Endothelial cell of umbilical vein (primary cell): ENCODE measurements at regions not wholly inside any gene's neighbourhood (a gene's known extent, or its start where the extent isn't known, plus 50 kb on each side); places are given as distances from the start of the nearest gene placed in this dataset.

Experiments
- CTCF ChIP-seq, 2 donors: IDR thresholded peaks; 1 replicate in 1 of 2; 2 replicates in 1 of 2; pipeline ENCODE4 v1.5.1; 2011; ENCODE audit warnings: low read length in 2 of 2, mild to moderate bottlenecking in 2 of 2, moderate library complexity in 2 of 2, control low read depth in 1 of 2, inconsistent platforms in 1 of 2, low read depth in 1 of 2; ENCODE audit not compliant: insufficient read depth in 1 of 2; ENCODE audit errors: extremely low read depth in 1 of 2
- EZH2 ChIP-seq: IDR thresholded peaks from 2 replicates; pipeline ENCODE4 v1.6.1; 2012; ENCODE audit warnings: borderline replicate concordance, low read depth, mild to moderate bottlenecking, moderate library complexity, low read length, inconsistent platforms; ENCODE audit not compliant: severe bottlenecking
- FOS ChIP-seq: IDR thresholded peaks from 2 replicates; pipeline ENCODE4 v1.6.1; 2011; ENCODE audit warnings: mild to moderate bottlenecking, low read length, moderate library complexity, borderline replicate concordance; ENCODE audit not compliant: insufficient read depth
- GATA2 ChIP-seq: IDR thresholded peaks from 2 replicates; pipeline ENCODE4 v1.7.0; 2011; ENCODE audit warnings: low read depth, mild to moderate bottlenecking, moderate library complexity, mixed read lengths, low read length; ENCODE audit not compliant: insufficient read length, insufficient read depth
- JUN ChIP-seq: IDR thresholded peaks from 2 replicates; pipeline ENCODE4 v1.6.1; 2011; ENCODE audit warnings: borderline replicate concordance, low read depth; ENCODE audit not compliant: insufficient read length, insufficient read depth
- MAX ChIP-seq: IDR thresholded peaks from 2 replicates; pipeline ENCODE4 v1.6.1; 2011; ENCODE audit not compliant: insufficient read depth, insufficient read length
- MYC ChIP-seq: IDR thresholded peaks from one replicate; pipeline ENCODE4 v1.6.1; 2011; ENCODE audit warnings: mild to moderate bottlenecking, low read depth, low read length
- POLR2A ChIP-seq: IDR thresholded peaks from 2 replicates; pipeline ENCODE4 v1.6.1; 2012; ENCODE audit warnings: low read depth, mild to moderate bottlenecking, control low read depth, low read length
- POLR2AphosphoS5 ChIP-seq: IDR thresholded peaks from 2 replicates; pipeline ENCODE4 v1.6.1; 2012; ENCODE audit warnings: low read depth, mild to moderate bottlenecking, control low read depth, low read length, moderate library complexity; ENCODE audit not compliant: insufficient read depth

GRCh38 chr4:114056599-114056998 is 77.2 kb upstream of the ARSJ start:
- TF ChIP-seq CTCF (IDR thresholded peaks at IDR 0.05; ENCODE audit: extremely low read depth in 1 of 2, insufficient read depth in 1 of 2, low read depth in 1 of 2, low read length in 2 of 2) (no peak), EZH2 (no peak), POLR2AphosphoS5 (no peak), POLR2A (no peak), JUN (no peak), FOS (no peak), GATA2 (no peak), MYC (no peak), MAX (no peak)
